ENCODE measurements at regions not wholly inside any gene's neighbourhood (a gene's known extent, or its start where the extent isn't known, plus 50 kb on each side); places are given as distances from the start of the nearest gene placed in this dataset.

DNA sequence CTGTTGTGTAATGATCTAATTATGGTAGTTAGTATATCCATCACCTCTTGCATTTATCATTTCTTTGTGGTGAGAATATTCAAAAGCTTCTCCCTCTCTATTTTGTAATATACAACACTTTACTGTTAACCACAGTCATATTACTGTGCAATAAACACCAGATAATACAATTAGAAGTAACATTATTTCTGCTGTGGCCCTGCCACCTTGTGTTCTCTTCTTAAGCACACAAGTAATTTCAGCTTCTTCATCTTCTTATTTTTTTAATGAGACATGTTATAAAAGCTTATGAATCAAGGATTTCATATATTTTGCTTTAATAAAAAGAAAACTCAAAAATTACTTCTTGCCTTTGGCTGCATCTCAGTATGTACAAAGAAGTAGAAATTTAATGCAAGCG lies 675.2 kb upstream of the INTU start:
- DNase-seq, result peak in 1 of 3 experiments; percentile 5

DNA sequence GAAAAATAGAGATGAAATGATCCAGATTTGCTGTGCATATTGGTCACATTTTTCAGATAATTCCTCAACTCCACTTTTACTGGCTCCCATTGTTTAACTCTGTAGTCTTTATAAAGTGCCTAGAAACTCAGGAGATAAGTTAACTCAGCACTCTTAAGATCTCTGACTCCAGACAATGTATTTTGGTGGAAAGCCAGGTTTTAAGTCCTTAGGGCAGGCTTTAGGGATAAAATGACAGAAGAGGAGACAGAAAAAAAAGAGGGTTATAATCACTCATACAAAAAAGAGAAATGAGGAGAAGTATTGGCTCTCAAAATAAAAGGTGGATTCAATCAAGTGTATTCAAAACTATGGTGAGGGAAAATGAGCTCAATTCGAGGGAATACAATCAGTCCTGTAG lies 674.8 kb upstream of the INTU start:
- DNase-seq, result no peak

DNA sequence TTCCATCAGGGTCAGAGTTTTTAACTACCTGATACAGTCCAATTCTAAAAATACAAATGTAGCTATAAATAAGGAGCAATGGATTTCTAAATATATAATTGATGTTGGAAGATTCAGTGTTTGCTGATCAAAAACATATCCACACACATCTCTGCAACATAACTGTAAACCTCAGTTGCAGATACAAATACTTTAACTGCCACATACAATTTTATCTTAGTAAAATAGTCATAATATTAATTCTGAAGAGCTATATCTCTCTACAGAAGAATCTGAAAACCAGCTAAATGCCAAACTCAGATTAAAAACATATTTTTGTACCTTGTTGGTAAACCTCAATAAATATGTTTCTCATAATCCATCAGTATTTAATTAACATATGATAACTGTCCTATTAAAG lies 674.3 kb upstream of the INTU start:
- no peak for DNase-seq

DNA sequence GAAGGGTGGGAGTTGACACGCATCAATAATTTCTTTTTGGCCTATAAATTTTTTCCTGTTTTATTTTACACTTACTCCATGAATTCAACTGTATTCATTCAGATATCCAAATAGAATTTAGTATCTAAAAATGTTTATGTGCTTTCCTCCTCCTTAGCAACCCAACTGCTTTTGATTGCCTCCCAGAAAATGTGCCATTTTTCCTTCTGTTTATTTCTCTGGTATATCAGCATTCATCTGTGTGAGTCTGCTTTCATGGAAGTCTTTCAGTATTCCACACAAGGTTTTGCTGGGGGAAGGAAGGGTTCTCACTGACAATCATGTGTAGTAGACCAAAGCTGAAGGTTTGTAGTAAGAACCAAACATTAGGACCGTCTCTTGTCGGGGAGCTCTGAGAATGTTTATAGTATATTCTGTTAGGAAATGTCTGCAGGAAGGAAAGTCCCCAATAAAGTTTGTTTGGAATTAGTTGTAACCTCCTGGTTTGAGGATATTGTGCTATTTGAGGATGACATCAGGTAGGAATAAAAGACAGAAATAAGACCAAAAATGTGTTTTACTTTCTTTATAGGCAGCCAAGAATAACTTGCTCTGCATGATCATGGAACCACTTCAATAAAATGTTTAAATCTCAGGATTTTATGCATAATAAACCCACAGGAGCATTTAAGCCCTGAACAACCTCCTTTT lies 673.6 kb upstream of the INTU start:
- DNase-seq, result no peak

DNA sequence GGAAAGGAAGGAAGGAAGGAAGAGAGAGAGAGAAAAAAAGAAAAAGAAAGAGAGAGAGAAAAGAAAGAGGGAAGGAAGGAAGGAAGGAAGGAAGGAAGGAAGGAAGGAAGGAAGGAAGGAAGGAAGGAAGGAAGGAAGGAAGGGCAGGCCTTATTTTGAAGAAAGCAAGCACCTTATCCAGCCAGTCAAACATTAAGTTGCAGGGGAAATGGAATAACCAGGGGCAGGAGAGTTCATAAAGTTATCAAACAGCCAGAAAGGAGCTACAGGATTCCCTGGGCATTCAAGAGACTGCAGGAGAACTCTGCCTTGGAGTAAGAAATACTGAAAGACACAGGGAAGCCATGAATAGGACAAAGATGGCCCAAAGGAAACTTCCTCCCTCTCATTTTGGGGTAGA lies 672.0 kb upstream of the INTU start:
- DNase-seq, result no peak

DNA sequence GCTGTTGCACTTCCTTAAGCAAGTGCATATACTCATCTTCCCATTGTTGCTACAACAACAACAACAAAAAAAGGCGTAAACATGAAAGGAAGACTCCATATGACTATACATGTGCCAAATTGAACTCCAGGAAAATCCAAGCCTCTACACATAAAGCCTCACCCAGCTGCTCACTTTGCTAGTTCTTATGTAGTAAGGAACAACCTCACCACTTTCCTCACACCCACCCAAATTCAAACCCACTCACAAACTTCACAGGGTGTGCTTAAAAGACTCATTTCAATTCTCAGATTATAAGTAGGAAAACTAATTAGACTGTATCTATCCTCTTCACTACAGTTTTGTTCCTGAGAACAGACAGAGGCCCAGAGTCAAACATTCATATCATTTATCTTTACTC lies 671.1 kb upstream of the INTU start:
- no peak for DNase-seq

DNA sequence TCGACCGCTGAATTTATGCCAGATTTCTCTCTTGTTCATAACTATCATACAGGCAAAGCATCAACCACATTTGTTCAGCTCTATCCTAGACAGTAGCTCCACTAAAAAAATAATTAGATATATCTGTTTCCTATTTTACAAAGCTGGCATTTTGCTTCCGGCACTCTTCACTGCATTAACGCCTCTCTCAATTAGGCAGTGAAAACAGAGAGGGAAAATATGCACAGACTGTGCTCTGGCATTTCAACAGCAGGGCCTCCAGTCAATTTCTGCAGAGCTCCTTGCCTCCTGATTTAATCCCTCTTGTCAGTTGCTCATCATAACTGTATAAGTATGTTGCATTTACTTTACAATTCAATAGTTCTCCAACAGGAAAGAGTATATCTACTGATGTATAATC lies 666.9 kb upstream of the INTU start:
- no peak for DNase-seq

DNA sequence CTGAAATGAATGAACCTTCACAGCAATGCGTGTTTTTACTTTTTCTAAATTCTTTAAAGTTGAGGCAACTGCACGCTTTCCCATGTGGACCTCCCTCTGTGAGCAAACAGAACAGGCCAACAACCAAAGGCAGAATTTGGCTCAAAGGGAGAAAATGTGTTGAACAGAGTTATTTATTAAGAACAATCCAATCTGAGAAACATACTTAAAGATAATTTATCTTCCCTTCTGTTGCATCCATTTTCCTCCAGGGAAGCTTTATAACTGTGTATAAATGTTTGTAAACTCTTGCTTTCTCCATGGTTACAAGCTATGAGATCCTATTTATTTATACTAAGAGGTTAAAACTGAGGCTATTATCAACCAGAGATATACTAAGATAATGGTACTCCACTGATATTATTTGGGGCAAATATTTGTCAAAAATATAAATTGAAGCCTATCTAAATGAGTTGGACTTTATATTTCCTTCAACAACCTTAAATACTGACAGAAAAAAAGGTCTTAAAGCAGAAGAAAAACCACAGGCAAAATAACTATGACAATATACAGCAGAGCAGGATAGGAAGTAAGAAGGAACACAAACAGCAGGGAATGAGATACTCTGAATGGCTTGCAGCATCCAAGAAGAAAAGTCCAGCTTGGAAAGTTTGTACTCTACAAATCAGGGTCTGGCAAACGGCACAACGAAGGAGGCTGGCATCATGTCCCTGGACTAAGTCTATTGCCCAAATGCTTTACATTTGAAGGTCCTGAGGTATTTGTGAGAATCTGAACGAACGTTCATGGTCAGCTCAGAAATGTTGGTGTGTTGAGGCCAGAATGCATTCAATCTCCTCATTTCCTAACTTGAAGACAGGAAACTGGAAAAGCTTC lies 663.2 kb upstream of the INTU start:
- DNase-seq, result no peak

DNA sequence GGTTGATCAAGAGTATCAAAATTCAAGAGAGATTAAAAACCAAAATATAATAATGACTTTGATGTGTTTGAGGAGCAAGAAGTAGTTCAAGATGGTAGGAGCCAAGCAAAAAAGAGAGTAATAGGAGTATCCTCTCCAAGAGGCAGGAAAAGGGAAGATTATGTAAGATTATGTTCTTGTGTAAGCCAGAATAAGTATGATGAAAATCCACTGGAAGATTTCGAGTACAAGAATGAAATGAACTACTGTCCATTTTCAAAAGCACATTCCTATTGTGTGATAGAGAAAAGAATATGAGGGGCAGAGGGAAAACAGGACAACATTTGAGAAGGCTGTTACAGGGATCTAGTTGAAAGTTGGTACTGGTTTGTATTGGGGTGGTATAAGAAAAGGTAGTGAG lies 659.6 kb upstream of the INTU start:
- no peak for DNase-seq

DNA sequence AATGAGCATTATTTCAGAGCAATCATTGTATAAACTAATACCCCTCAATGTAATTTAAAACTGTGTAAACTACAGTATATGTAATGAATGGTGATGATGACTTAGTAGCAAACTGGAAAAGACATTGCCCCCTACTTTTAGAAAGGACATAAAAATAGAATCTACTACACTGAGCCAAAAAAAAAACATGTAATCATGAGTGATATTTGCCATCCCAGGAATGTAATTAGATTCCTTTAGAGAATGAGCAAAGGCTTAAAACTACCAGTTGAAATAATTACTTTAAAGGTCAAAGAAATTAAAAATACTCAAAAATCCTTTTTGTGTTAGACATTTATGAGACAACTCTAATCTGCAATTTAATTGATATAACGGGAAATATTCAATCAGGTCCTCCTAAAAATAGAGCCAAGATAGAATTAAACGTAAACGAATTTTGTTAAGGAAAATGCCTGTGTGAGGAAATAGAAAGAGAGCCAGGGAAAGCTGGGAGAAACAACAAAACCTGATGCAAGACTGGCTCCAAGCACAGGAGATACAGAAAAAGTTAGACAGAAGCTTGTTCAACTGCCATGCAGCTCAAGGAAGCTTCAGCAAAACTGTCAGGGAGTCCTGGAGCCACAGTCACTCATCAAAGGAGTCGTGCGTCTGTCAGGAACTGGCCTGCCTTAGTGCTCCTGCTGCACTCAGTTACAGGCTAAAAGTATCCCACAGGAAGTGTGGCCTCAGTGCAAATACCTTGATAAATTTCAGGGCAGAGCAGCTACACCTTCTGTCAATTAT lies 655.7 kb upstream of the INTU start:
- no peak for DNase-seq

DNA sequence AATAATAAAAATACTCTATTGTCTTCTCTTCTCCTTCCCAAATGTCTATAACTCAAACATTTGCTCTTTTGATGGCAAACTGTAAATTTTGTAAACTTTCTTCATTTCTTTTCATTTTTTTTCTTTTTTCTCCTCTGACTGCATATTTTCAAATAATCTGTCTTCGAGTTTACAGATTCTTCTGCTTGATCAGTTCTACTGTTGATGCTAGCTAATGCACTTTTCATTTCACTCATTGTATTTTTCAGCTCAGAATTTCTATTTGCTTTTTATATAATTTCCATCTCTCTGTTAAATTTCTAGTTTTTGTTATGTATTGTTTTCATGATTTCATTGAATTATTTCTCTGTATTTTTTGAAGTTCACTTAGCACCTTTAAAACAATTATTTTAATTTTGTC lies 646.8 kb upstream of the INTU start:
- DNase-seq, result no peak

DNA sequence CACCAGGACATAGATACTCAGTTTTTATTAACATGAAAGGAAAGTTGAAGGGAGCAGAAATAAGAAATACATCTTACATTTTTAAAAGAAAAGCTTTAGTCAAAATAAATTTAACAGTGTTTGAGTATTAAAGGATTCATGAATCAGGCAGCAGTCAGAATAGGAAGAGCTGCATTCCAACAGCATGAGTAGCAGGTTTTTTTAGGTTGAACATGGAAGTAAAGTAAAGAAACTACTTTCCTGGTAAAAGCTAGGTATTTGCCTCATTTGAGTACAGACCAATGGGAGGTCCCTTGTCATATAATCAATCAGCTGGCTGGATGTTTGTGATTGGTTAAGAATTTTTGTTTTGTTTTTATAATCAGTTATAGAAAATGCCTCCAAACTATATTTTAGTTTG lies 645.9 kb upstream of the INTU start:
- no peak for DNase-seq

DNA sequence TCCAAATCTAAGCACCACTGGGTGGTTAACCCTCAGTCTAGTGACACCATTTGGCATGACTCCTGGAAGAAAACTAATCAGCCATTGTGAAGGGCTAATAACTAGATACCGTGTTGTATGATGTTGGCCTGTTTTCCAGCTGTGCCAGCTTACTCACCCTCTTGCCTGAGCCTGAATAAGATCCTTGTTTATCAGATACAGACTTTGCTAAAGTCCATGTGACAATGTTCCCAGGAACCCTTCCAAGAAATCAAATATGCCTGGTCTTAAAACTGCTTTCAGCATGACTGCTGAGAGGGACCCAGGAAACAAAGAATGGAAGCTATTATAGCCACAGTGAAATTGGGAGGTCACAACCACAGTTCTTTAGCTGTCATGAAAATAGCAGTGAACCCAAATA lies 640.8 kb upstream of the INTU start:
- no peak for DNase-seq

DNA sequence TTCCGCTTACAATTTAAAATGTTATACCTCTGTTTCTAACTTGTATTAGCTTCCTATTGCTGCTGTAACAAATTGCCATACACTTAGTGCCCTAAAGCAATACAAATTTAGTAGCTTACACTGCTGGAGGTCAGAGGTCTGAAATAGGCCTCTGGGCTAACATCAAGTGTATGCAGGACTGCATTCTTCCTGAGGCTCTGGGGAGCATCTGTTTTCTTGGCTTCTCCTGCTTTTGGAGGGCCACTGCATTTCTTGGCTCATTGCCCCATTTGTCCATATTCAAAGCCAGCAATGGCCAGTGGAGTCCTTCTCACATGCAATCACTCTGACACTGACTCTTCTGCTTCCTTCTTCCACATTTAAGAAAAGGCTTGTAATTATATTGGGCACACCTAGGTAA lies 639.8 kb upstream of the INTU start:
- no peak for DNase-seq

DNA sequence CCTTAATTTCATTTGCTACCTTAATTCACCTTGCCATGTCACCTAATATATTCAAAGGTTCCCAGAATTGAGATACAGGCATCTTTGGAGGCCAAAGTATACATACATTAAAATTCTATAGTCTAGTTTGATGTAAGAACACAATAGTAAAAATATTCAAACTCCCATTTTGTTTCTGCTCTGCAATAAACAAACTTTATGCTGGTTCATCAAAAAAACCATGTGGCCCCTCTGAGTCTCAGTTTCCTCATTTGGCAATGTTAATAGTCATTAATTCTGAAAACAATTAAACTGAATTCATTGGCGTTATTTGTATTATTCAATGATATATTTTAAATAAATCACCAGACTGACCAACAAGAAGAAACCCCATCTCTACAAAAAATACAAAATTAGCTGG lies 639.4 kb upstream of the INTU start:
- DNase-seq, result no peak

DNA sequence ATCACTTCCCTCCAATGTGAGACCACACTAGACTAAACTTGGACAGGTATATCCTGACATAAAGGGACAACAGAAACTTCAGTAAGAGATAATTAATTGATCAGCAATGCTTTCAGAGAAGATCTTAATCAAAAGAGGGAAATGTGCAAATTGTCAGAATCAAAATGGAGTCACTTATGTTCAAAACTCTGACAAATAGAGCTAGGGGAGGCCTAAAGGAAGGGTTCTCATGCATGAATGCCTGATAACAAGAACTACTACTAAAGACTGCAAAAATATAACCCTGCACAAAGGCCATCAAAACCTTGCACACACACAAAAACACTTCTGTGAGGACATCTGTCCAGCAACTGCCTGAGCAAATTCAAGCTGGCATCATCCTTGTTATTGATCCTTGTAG lies 637.5 kb upstream of the INTU start:
- DNase-seq, result no peak

DNA sequence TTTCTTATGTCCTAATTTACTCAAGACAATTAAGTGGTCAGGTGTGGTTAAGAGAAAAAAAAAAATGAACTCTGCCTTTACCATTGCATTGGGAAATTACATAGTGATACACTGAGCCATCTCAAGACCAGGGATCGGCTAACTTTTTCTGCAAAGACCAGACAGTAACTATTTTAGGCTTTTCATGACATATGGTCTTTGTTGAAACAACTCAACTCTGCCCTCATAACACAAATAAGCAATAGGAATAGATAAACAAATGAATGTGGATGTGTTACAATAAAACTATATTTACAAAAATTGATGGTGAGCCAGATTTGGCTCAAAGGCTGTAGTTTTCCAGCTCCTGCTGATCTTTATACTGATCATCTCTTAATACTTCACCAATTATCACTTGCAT lies 632.6 kb upstream of the INTU start:
- no peak for DNase-seq

DNA sequence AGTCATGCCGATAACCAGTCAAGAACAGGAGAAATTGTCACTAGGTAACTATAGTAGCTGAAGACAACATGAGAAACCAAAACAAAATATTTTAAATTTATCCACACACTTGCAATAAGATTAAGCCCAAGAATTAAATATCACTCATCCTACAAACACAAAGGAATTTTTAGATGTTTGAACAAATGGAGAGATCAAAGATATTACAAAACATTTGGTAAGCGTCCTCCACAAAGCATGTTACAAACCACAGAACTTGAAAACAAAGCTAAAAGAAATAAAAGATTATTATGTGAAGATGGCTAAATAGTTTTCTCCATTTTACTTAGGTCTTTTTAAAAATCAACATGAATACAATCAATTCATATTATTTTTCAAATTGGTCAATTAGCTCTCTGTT lies 631.9 kb upstream of the INTU start:
- DNase-seq, result no peak

DNA sequence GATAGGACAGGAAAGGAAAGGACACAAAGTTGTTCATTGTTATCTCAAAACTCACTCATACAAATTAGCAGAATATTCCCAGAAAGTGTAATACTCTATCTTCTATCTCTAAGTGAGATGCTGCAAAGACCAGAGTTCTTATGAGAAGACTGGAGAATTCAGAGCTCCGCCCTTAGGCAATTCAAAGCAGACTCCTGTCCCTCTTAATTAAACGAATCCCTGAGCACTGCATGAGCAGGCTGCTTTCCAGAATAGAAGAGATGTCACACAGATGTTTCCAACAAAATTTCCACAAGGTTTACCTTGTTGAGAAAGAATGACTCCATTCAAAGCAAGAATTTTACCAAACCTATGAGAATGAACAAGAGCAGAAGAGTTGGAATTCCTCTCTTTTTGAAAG lies 630.8 kb upstream of the INTU start:
- DNase-seq, result no peak

DNA sequence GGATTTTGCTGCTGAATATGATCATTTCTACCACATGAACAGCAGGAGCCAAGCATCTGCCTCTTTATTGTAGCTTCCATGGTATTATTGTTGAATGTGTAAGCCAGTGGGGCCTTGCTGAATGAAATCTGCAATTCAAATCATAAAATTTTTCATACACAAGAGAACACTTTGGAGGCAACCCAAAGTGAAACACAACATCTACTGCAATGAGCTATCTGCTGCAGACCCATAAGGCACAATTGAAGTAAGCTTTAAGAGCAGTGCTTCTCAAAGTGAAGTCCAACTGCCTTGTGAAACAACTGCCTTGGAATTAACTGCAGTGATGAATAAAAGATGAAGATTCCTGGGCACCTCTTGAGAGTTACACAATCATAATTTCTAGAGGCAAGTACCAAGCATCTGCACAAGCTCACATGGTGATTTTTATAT lies 626.3 kb upstream of the INTU start:
- no peak for DNase-seq

DNA sequence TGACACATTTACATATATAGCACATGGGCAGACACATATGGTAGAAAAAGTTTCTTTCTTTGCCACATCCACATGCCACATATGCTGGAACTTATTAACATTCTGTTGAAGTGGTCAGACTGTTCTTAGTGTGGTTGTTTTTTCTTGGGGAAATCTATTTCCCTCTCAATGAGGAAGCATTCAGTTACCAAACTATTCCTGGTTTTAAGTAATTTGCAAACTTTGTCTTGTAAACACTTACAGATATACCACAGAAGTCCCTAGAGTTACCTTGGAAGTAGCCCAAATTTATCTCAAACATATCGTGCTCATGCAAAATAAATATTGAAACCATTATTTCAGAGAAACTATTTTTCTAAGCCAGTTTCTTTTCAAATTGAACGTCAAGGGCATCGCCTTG lies 625.5 kb upstream of the INTU start:
- no peak for DNase-seq

DNA sequence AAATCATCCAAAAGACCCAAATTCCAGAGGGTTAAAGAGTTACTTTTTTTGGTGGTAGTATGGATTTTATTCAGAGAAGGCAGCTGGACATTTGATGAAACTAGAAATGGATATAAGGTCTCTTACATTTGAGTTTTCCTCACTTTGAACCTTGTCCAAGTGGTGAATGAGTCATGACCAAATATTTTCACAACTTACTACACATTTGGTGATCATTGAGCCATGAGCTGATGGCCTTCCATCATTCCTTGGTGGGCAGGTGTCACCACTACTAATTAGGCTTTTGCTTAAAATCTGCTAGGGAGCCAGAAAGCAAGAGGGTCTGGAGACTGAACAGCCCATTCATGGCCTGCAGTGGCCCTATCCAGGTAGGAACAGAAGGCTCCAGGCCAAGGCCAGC lies 620.2 kb upstream of the INTU start:
- DNase-seq, result no peak

DNA sequence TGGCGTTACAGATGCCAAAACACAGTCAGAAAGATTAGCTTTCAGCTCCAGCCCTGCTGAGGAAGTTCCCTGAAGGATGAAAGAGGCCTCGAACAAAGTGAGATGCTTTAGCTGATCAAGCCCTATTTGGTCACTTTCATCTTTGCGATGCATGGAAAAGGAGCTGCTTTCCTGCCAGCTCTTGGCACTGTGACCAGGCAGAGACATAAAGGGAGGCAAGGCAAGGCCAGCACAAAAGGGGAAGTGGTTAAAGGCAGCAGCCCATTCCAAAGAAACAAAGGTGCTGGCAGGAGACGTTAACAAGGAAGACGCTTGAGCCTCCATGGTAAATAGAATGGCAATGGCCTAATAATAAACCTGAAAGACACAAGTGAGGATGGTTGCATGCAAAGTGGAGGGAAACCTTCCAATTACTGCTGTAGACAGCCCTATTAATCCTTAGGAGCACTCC lies 617.1 kb upstream of the INTU start:
- no peak for DNase-seq

DNA sequence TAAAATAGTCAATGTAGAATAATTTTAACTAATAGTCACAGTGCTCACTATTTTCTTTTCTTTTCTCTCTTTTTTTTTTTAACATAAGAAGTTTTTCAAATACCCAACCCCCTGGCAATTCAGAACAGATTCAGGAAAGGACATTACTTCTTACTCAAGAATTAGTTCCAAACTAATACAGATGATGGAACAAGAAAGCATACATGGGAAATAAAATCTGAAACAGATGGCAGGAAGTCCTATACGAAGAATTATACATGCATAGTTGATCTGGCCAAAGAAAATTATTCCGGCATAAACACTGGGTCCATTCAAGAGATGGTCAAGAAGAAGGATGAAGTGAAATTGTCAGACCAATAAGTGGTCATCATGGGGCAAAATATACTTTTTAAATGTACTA lies 614.4 kb upstream of the INTU start:
- DNase-seq, result no peak

Data from NCI-H1417 (cell line).